Activated T-cell treated with anti-CD3 and anti-CD28 coated beads, Interleukin-2, amount 50 U/mL, for 72 hours (primary cell): ENCODE measurements at regions not wholly inside any gene's neighbourhood (a gene's known extent, or its start where the extent isn't known, plus 50 kb on each side); places are given as distances from the start of the nearest gene placed in this dataset.

ENCODE experiments used
- ATAC-seq, 2 donors: fragments of 150-1000 bp; cut with Tn5 transposase; replicated peaks in 1 of 2; 2 replicates each; pipeline ENCODE4 v1.10.0; 2021; ENCODE audit warnings: moderate library complexity in 2 of 2, mild to moderate bottlenecking in 1 of 2
- DNase-seq, 2 donors: peaks; one replicate each; pipeline ENCODE4 v3.0.0; 2021 to 2022; ENCODE audit warnings: mixed read lengths in 1 of 2
- H3K27ac Mint-ChIP-seq: one replicate; pipeline ENCODE4 v1.8.0; 2022; ENCODE audit warnings: mild to moderate bottlenecking, moderate library complexity, mixed read lengths
- H3K27me3 Mint-ChIP-seq: one replicate; pipeline ENCODE4 v1.8.0; 2022; ENCODE audit warnings: low read depth, mixed read lengths
- H3K36me3 Mint-ChIP-seq, 2 donors: one replicate each; pipeline ENCODE4 v1.8.0; 2022; ENCODE audit warnings: mixed read lengths in 2 of 2, mild to moderate bottlenecking in 1 of 2; ENCODE audit not compliant: insufficient read depth in 2 of 2
- H3K4me1 Mint-ChIP-seq: one replicate; pipeline ENCODE4 v1.8.0; 2022; ENCODE audit warnings: low read depth, mixed read lengths
- H3K4me3 Mint-ChIP-seq, 2 donors: one replicate each; pipeline ENCODE4 v1.8.0; 2022; ENCODE audit warnings: mild to moderate bottlenecking in 2 of 2, mixed read lengths in 2 of 2, moderate library complexity in 2 of 2
- H3K9me3 Mint-ChIP-seq, 2 donors: one replicate each; pipeline ENCODE4 v1.8.0; 2022; ENCODE audit warnings: mixed read lengths in 2 of 2

GRCh38 chr18:41197967-41198366, 757.1 kb upstream of the PIK3C3 start:
- no peaks in the 10 kb centered on the region for H3K36me3 Mint-ChIP-seq
- H3K9me3 Mint-ChIP-seq, result peaks cover under 1 to 6% of the 10 kb centered on the region in 2 donors
- H3K4me3 Mint-ChIP-seq, result no peak overlapping the region
- no peaks in the 10 kb centered on the region for H3K27me3 Mint-ChIP-seq
- H3K27ac Mint-ChIP-seq, result no peak overlapping the region
- ATAC-seq (no peak), DNase-seq (no peak)
- no peaks in the 10 kb centered on the region for H3K4me1 Mint-ChIP-seq

GRCh38 chr18:41170346-41170745, 784.7 kb upstream of the PIK3C3 start:
- H3K4me3 Mint-ChIP-seq, result no peak overlapping the region
- peaks cover 0 to 6% of the 10 kb centered on the region in 2 donors for H3K9me3 Mint-ChIP-seq
- no peaks in the 10 kb centered on the region for H3K27me3 Mint-ChIP-seq
- no peak overlapping the region for H3K27ac Mint-ChIP-seq
- no peak for ATAC-seq
- H3K36me3 Mint-ChIP-seq, result no peaks in the 10 kb centered on the region
- DNase-seq, result no peak
- H3K4me1 Mint-ChIP-seq, result no peaks in the 10 kb centered on the region

GRCh38 chr18:41165625-41166024, 789.4 kb upstream of the PIK3C3 start:
- DNase-seq, result no peak
- ATAC-seq, result no peak
- Mint-ChIP-seq H3K36me3 (no peaks in the 10 kb centered on the region), H3K4me3 (no peak overlapping the region), H3K27ac (no peak overlapping the region), H3K9me3 (peaks cover 6 to 18% of the 10 kb centered on the region in 2 donors), H3K4me1 (no peaks in the 10 kb centered on the region), H3K27me3 (no peaks in the 10 kb centered on the region)

GRCh38 chr18:41162781-41163180, 792.3 kb upstream of the PIK3C3 start:
- Mint-ChIP-seq H3K27ac (no peak overlapping the region), H3K4me1 (no peaks in the 10 kb centered on the region), H3K4me3 (no peak overlapping the region), H3K27me3 (no peaks in the 10 kb centered on the region), H3K9me3 (peaks cover 6 to 17% of the 10 kb centered on the region in 2 donors), H3K36me3 (no peaks in the 10 kb centered on the region)
- no peak for ATAC-seq
- DNase-seq, result no peak

GRCh38 chr18:41162191-41162590, 792.8 kb upstream of the PIK3C3 start:
- H3K9me3 Mint-ChIP-seq, result peaks cover 7 to 17% of the 10 kb centered on the region in 2 donors
- no peaks in the 10 kb centered on the region for H3K36me3 Mint-ChIP-seq
- ATAC-seq (no peak), DNase-seq (no peak)
- H3K27me3 Mint-ChIP-seq, result no peaks in the 10 kb centered on the region
- no peak overlapping the region for H3K27ac Mint-ChIP-seq
- H3K4me3 Mint-ChIP-seq, result no peak overlapping the region
- no peaks in the 10 kb centered on the region for H3K4me1 Mint-ChIP-seq

GRCh38 chr18:41155910-41156851, 798.9 kb upstream of the PIK3C3 start:
- ATAC-seq (no peak), DNase-seq (no peak)
- Mint-ChIP-seq H3K9me3 (peaks cover 2 to 11% of the 10 kb centered on the region in 2 donors), H3K36me3 (no peaks in the 10 kb centered on the region), H3K27ac (no peak overlapping the region), H3K4me1 (no peaks in the 10 kb centered on the region), H3K27me3 (no peaks in the 10 kb centered on the region), H3K4me3 (no peak overlapping the region)

- H3K36me3 Mint-ChIP-seq, result no peaks in the 10 kb centered on the region
- no peaks in the 10 kb centered on the region for H3K27me3 Mint-ChIP-seq
- H3K27ac Mint-ChIP-seq, result no peak overlapping the region
- DNase-seq, result no peak
- no peak for ATAC-seq
- peaks cover 2 to 11% of the 10 kb centered on the region in 2 donors for H3K9me3 Mint-ChIP-seq
- H3K4me3 Mint-ChIP-seq, result no peak overlapping the region
- no peaks in the 10 kb centered on the region for H3K4me1 Mint-ChIP-seq
Observed at GRCh38 chr18:41155025-41155424, 800.0 kb upstream of the PIK3C3 start.

GRCh38 chr18:41153871-41154270, 801.2 kb upstream of the PIK3C3 start:
- Mint-ChIP-seq H3K9me3 (peaks cover 6 to 14% of the 10 kb centered on the region in 2 donors), H3K27ac (no peak overlapping the region), H3K36me3 (no peaks in the 10 kb centered on the region), H3K4me1 (no peaks in the 10 kb centered on the region), H3K27me3 (no peaks in the 10 kb centered on the region), H3K4me3 (no peak overlapping the region)
- DNase-seq, result no peak
- ATAC-seq, result no peak

GRCh38 chr18:41150316-41150715, 804.7 kb upstream of the PIK3C3 start:
- no peaks in the 10 kb centered on the region for H3K27me3 Mint-ChIP-seq
- H3K36me3 Mint-ChIP-seq, result no peaks in the 10 kb centered on the region
- peaks cover 3 to 6% of the 10 kb centered on the region in 2 donors for H3K9me3 Mint-ChIP-seq
- no peak for DNase-seq
- H3K4me1 Mint-ChIP-seq, result no peaks in the 10 kb centered on the region
- H3K27ac Mint-ChIP-seq, result no peak overlapping the region
- H3K4me3 Mint-ChIP-seq, result no peak overlapping the region
- no peak for ATAC-seq

GRCh38 chr18:41146301-41146700, 808.7 kb upstream of the PIK3C3 start:
- Mint-ChIP-seq H3K36me3 (no peaks in the 10 kb centered on the region), H3K9me3 (peaks cover 9 to 12% of the 10 kb centered on the region in 2 donors), H3K4me3 (no peak overlapping the region), H3K27ac (no peak overlapping the region), H3K4me1 (no peaks in the 10 kb centered on the region), H3K27me3 (no peaks in the 10 kb centered on the region)
- ATAC-seq (no peak), DNase-seq (no peak)

GRCh38 chr18:41145516-41145915, 809.5 kb upstream of the PIK3C3 start:
- Mint-ChIP-seq H3K36me3 (no peaks in the 10 kb centered on the region), H3K9me3 (peaks cover 9 to 12% of the 10 kb centered on the region in 2 donors), H3K27me3 (no peaks in the 10 kb centered on the region), H3K4me3 (no peak overlapping the region), H3K27ac (no peak overlapping the region), H3K4me1 (no peaks in the 10 kb centered on the region)
- DNase-seq (no peak), ATAC-seq (no peak)

- Mint-ChIP-seq H3K4me1 (no peaks in the 10 kb centered on the region), H3K36me3 (no peaks in the 10 kb centered on the region), H3K27me3 (no peaks in the 10 kb centered on the region), H3K9me3 (peaks cover 9 to 12% of the 10 kb centered on the region in 2 donors), H3K4me3 (no peak overlapping the region), H3K27ac (no peak overlapping the region)
- DNase-seq, result no peak
- no peak for ATAC-seq
Observed at GRCh38 chr18:41144441-41144840, 810.6 kb upstream of the PIK3C3 start.

GRCh38 chr18:41140506-41140905, 814.5 kb upstream of the PIK3C3 start:
- DNase-seq (no peak), ATAC-seq (no peak)
- no peaks in the 10 kb centered on the region for H3K36me3 Mint-ChIP-seq
- H3K4me3 Mint-ChIP-seq, result no peak overlapping the region
- H3K9me3 Mint-ChIP-seq, result peaks cover 7 to 12% of the 10 kb centered on the region in 2 donors
- no peaks in the 10 kb centered on the region for H3K27me3 Mint-ChIP-seq
- H3K27ac Mint-ChIP-seq, result no peak overlapping the region
- H3K4me1 Mint-ChIP-seq, result no peaks in the 10 kb centered on the region

- Mint-ChIP-seq H3K4me3 (no peak overlapping the region), H3K36me3 (no peaks in the 10 kb centered on the region), H3K27me3 (no peaks in the 10 kb centered on the region), H3K27ac (no peak overlapping the region), H3K9me3 (peaks cover 2 to 9% of the 10 kb centered on the region in 2 donors), H3K4me1 (no peaks in the 10 kb centered on the region)
- DNase-seq, result no peak
- no peak for ATAC-seq
Observed at GRCh38 chr18:41135146-41135545, 819.9 kb upstream of the PIK3C3 start.
